HG03139 (cell line): ENCODE measurements at regions not wholly inside any gene's neighbourhood (a gene's known extent, or its start where the extent isn't known, plus 50 kb on each side); places are given as distances from the start of the nearest gene placed in this dataset.
"Not testable (repeated sequence)": the region's sequence is repeated elsewhere in the genome, so short reads cannot be mapped to it uniquely, and the experiment has no call there.

Experiments used
- ATAC-seq: cut with Tn5 transposase; IDR thresholded peaks from one replicate; pipeline ENCODE4 v1.9.1; 2021; ENCODE audit not compliant: unreplicated experiment

DNA sequence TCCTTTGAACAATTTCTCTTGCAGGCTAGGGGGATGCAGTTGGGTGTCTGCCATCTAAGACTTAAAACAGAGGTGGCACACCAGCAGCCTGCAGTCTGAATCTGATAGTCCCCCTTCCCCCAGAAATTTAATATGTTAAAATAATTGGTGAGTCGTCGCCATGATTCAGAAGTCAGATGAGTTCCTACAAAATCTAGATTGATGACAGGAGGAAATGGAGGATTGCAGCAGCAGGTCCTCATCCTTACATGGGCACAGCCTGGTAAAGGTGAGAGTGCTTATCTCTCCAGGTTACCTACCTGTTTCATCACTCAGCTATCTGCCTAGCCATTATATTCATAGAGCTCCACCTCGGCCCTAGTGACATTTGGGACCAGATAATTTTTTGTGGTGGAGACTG is 112.3 kb downstream of the PCSK1 start:
- no peak for ATAC-seq

GRCh38 chr5:96319981-96320739 is 112.9 kb downstream of the PCSK1 start:
- ATAC-seq = not testable (repeated sequence)

DNA sequence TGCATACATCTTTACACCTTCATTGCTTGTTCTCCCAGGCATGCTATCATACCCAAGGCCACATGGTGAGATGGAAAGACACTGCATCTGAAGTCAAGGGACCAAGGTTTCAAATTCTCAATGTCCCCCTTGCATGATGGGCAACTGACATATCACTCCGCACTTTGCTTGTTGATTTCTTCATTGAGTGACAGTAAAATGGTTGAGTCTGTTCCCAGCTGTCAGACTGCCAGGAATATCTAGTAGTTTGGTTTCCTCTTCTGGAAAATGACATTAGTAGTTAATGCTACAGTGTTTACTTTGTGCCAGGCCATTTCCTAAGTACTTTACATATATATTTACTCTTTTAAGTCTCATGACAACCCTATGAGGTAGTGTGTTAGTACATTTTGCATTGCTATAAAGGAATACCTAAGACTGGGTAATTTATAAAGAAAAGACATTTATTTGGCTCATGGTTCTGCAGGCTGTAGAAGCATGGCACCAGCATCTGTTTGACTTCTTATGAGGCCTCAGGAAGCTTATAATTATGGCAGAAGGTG is 114.4 kb downstream of the PCSK1 start:
- no peak for ATAC-seq

DNA sequence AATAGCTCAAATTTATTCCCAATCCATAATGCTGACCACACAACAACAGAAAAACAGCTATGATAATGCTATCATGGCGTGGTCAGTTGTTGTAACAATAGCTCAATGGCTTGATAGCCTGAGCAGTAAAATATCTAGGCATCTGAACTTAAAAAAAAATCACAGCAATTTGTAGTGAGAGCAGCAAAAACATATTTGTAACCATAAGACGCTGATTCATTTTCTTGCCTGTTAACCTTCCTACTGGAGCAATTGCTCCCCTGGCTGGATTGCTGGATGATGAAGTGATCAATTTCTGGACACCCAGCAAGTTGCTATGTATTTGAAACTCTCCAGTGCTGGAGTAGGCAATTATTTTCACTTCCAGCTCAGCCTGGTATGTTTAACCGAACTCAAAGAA is 115.1 kb downstream of the PCSK1 start:
- no peak for ATAC-seq

- no peak for ATAC-seq
Measured at GRCh38 chr5:96316487-96316886, 116.6 kb downstream of the PCSK1 start.

DNA sequence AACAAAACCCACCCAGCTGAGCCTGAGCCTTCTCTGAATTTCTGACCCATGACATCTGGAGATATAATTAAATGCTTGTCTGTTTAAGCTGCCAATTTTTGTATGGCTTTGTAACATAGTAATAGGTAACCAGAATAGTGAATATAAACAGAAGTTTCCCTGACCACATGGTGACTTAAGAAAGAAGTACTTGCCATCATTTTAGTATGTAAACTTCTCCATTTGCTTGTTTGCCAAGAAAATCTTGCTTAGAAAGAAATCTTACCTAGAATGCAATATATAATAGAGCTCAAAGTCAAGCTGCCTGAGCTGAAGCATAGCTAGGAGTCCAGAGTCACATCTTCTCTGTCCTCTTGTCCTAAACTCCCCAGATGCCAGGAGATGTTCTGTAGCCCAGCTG is 117.0 kb downstream of the PCSK1 start:
- no peak for ATAC-seq

GRCh38 chr5:96315431-96315830 is 117.6 kb downstream of the PCSK1 start:
- ATAC-seq = no peak

DNA sequence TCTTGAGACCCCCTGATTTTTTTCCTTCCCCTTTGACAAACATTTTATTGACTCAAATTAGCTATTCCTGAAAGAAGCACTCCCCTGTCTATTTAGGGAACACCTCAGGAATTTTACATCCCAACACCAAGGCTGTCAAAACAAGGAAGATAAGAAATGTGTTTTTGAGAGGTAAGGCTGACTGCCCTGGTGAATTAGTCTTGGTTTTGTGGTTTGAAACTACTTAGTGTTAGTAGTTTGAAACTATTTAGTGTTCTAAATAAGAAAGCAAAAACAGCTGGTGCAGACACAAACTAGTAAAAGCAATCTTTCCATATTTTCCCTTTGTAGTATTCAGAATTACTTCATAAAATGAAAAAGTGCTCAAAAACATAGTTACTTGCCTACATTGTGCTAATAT is 120.7 kb downstream of the PCSK1 start:
- no peak for ATAC-seq

- not testable (repeated sequence) for ATAC-seq
Measured at GRCh38 chr5:96307047-96307446, 126.0 kb downstream of the PCSK1 start.

DNA sequence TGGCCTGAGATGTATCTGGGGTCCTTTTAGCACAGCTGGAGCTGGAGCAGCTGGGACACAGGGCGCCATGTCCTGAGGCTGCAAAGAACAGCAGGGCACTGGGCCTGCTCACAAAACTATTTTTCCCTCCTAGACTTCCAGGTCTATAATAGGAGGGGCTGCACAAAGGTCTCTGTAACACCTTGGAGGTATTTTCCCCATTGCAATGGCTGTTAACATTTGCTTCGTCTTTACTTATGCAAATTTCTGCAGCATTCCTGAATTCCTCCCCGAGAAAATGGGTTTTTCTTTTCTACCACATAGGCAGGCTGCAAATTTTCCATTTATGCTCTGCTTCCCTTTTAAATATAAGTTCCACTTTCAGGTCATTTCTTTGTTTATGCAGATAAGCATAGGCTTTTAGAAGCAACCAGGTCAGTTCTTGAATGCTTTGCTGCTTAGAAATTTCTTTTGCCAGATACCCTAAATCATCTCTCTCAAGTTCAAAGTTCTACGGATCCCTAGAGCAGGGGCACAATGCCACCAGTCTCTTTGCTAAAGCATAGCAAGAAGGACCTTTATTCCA is 130.8 kb downstream of the PCSK1 start:
- no peak for ATAC-seq

GRCh38 chr5:96300976-96301375 is 132.1 kb downstream of the PCSK1 start:
- ATAC-seq = no peak

DNA sequence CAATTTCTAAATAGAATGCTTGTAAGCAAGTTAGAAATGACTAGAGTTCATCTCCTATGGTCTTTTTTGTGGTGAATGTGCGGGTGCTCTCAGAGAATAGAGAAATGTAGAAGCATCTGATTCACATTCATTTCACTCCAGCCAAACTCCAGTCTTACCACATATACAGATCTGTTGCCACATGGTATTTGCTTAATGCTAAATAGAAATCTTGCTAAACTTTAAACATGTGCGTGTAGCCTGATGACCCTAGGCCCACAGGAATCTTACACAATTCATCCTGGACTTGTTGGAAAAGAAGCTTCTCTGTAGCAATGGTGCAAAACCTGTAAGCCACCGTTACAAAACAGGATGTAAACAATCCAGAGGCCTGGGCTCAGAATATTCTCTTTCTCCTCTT is 135.2 kb downstream of the PCSK1 start:
- no peak for ATAC-seq

GRCh38 chr5:96297290-96297689 is 135.8 kb downstream of the PCSK1 start:
- ATAC-seq = no peak

GRCh38 chr5:96294884-96295202 is 138.2 kb downstream of the PCSK1 start:
- ATAC-seq = no peak

- no peak for ATAC-seq
Measured at GRCh38 chr5:96293966-96294883, 138.8 kb downstream of the PCSK1 start.

- no peak for ATAC-seq
Measured at GRCh38 chr5:96292582-96293247, 140.3 kb downstream of the PCSK1 start.

DNA sequence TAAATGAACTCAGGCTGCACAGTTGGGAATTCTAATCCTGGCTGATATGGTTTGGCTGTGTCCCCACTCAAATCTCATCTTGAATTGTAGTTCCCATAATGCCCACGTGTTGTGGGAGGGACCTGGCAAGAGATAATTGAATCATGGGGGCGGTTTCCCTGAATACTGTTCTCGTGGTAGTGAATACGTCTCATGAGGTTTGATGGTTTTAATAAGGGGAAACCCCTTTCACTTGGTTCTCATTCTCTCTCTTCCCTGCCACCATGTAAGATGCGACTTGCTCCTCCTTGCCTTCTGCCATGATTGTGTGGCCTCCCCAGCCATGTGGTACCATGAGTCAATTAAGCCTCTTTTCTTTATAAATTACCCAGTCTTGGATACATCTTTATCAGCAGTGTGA is 143.8 kb downstream of the PCSK1 start:
- not testable (repeated sequence) for ATAC-seq

GRCh38 chr5:96288845-96289185 is 144.2 kb downstream of the PCSK1 start:
- no peak for ATAC-seq

DNA sequence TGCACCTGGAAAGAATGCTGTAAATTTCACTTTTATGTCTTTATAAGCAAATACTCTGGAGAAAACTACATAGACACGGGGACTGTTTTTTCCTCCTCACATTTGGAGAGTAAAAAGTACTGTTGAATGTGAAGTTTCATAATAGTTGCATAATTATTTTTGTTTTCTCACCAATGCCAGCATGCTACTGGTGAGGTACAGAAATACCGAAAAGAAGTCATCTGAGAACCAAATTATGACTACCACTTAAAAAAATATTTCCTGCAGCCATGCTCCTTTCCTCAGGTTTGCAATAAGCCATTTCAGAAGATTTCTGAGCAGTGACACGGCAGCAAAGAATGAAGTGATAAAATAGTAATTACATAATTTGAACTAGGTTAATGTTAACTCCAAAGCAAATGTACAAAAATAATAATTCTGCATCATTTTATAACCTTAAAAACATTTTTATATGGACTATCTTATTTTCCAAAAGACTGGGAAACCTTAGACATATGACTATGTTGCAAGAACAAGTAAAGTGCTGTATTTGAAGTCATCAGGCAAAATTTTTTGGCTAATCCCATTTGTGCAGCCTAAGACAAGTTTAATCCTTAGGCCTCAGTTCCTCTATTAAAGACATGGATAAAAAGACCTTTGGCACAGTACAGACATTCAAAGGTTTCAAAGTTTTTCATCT is 144.7 kb downstream of the PCSK1 start:
- ATAC-seq = no peak

GRCh38 chr5:96287136-96287535 is 145.9 kb downstream of the PCSK1 start:
- ATAC-seq = no peak

DNA sequence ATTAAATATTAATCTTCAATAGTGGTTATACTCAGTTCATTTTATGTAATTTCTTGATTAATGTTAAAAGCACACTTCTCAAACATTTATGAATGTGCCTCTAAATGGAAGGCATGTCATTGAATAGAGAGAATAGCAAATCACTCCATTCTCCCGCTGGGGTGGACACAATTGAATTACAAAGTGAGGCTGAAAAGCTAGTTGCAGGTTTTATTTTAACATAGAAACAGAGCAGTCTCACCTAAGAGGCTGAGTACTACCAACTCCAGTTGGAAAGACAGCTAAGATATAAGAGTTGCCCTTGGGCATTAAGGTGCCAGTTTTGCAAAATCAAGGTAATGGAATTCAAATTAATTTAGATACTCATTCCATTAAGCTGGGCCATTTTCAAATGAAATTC is 147.2 kb downstream of the PCSK1 start:
- ATAC-seq = no peak
